H1 (cell line): ENCODE measurements at regions not wholly inside any gene's neighbourhood (a gene's known extent, or its start where the extent isn't known, plus 50 kb on each side); places are given as distances from the start of the nearest gene placed in this dataset.

Source experiments
- CTCF ChIA-PET: fragments of 300-600 bp; sonication (Branson Sonifier 250); formaldehyde crosslinking; loops from one replicate; lab custom pipeline; 2021; ENCODE audit not compliant: partially characterized antibody; lab: Charles Lee
- POLR2A ChIA-PET: fragments of 300-600 bp; sonication (Branson Sonifier 250); formaldehyde crosslinking; loops from one replicate; lab custom pipeline; 2021; ENCODE audit warnings: inconsistent platforms; ENCODE audit not compliant: partially characterized antibody; lab: Charles Lee
- DNase-seq, 2 experiments: peaks; one replicate each; pipeline versions ENCODE4 v3.0.0 to v3.0.0-alpha.2; 2010 to 2022; ENCODE audit warnings: low spot score in 2 of 2, low read depth in 1 of 2, mixed read lengths in 1 of 2
- FAIRE-seq: peaks from 2 replicates; lab custom pipeline; 2011; peaks lifted over from hg19 to GRCh38; lab: Jason Lieb, UNC
- H2AFZ ChIP-seq: 2 replicates; pipeline ENCODE4 v1.8.1; 2012; ENCODE audit warnings: low read length, inconsistent platforms
- H2AK5ac ChIP-seq: 2 replicates; pipeline ENCODE4 v1.6.1; 2013; ENCODE audit warnings: low read depth, low read length
- H2BK120ac ChIP-seq: replicated peaks from 2 replicates; pipeline ENCODE3; 2013; ENCODE audit warnings: low read depth, low read length, inconsistent platforms
- H2BK12ac ChIP-seq: 2 replicates; pipeline ENCODE4 v1.6.1; 2013; ENCODE audit warnings: low read depth, low read length
- H2BK15ac ChIP-seq: 2 replicates; pipeline ENCODE4 v1.6.1; 2013; ENCODE audit warnings: low read length
- H2BK20ac ChIP-seq: 2 replicates; pipeline ENCODE4 v1.6.1; 2013; ENCODE audit warnings: low read length
- H2BK5ac ChIP-seq: 2 replicates; pipeline ENCODE4 v1.6.1; 2013; ENCODE audit warnings: low read depth, low read length
- H3K14ac ChIP-seq: 2 replicates; pipeline ENCODE4 v1.6.1; 2013; ENCODE audit warnings: inconsistent platforms; ENCODE audit not compliant: insufficient read length
- H3K18ac ChIP-seq: 2 replicates; pipeline ENCODE4 v1.6.1; 2013; ENCODE audit warnings: low read length; ENCODE audit errors: extremely low read depth
- H3K23ac ChIP-seq: 2 replicates; pipeline ENCODE4 v1.6.1; 2013; ENCODE audit warnings: inconsistent platforms; ENCODE audit not compliant: insufficient read length
- H3K23me2 ChIP-seq: 2 replicates; pipeline ENCODE4 v1.6.1; 2013; ENCODE audit warnings: low read depth, low read length
- H3K27ac ChIP-seq: 2 replicates; pipeline ENCODE4 v1.6.1; 2011; ENCODE audit warnings: low read depth, low read length, inconsistent platforms
- H3K27me3 ChIP-seq, 4 experiments: replicated peaks in 1 of 4; 1 replicate in 1 of 4; 2 replicates in 3 of 4; pipeline versions ENCODE4 v1.6.1 to v1.8.1; 2011 to 2013; ENCODE audit warnings: low read length in 3 of 4, mild to moderate bottlenecking in 3 of 4, inconsistent platforms in 2 of 4, mixed read lengths in 2 of 4, moderate library complexity in 1 of 4; ENCODE audit not compliant: control insufficient read depth in 3 of 4, insufficient read depth in 3 of 4; ENCODE audit errors: extremely low read depth in 1 of 4
- H3K36me3 ChIP-seq, 4 experiments: 2 replicates each; pipeline versions ENCODE4 v1.6.1 to v1.8.1; 2011 to 2013; ENCODE audit warnings: mild to moderate bottlenecking in 4 of 4, low read length in 3 of 4, moderate library complexity in 2 of 4, control low read depth in 1 of 4, inconsistent platforms in 1 of 4; ENCODE audit not compliant: insufficient read depth in 4 of 4, control insufficient read depth in 2 of 4
- H3K4ac ChIP-seq: replicated peaks from 2 replicates; pipeline ENCODE3; 2013; ENCODE audit warnings: low read length, low read depth, mixed read lengths, inconsistent platforms; ENCODE audit not compliant: insufficient read length
- H3K4me1 ChIP-seq, 4 experiments: replicated peaks in 1 of 4; 1 replicate in 1 of 4; 2 replicates in 3 of 4; pipeline versions ENCODE4 v1.6.1 to v1.8.1; 2011 to 2013; ENCODE audit warnings: low read length in 3 of 4, inconsistent platforms in 2 of 4, mixed read lengths in 1 of 4; ENCODE audit not compliant: insufficient read depth in 4 of 4, control insufficient read depth in 3 of 4
- H3K4me2 ChIP-seq, 2 experiments: 2 replicates each; pipeline versions ENCODE4 v1.6.1 to v1.8.1; 2011 to 2013; ENCODE audit warnings: low read depth in 2 of 2, low read length in 2 of 2, control low read depth in 1 of 2, inconsistent platforms in 1 of 2, mild to moderate bottlenecking in 1 of 2; ENCODE audit not compliant: insufficient read depth in 1 of 2
- H3K4me3 ChIP-seq, 4 experiments: fragments of 200-600, 300-600 bp in 1 of 4; sonication (generic), shearing (Covaris generic), sonication (Bioruptor Twin) in 1 of 4; 2 replicates each; pipeline versions ENCODE4 v1.5.1 to v1.8.1; 2011 to 2016; ENCODE audit warnings: low read length in 4 of 4, low read depth in 3 of 4, control low read depth in 2 of 4, inconsistent platforms in 2 of 4, mild to moderate bottlenecking in 2 of 4, mixed read lengths in 1 of 4, moderate library complexity in 1 of 4; ENCODE audit not compliant: insufficient read depth in 2 of 4; ENCODE audit errors: extremely low read depth in 1 of 4
- H3K56ac ChIP-seq: replicated peaks from 2 replicates; pipeline ENCODE3; 2013; ENCODE audit warnings: low read depth, mild to moderate bottlenecking, mixed read lengths, low read length, inconsistent platforms; ENCODE audit not compliant: insufficient read length
- H3K79me1 ChIP-seq: 2 replicates; pipeline ENCODE4 v1.6.1; 2013; ENCODE audit warnings: low read depth, low read length, control low read depth
- H3K79me2 ChIP-seq, 2 experiments: 2 replicates each; pipeline versions ENCODE4 v1.6.1 to v1.8.1; 2012 to 2013; ENCODE audit warnings: low read length in 2 of 2, mild to moderate bottlenecking in 2 of 2, inconsistent platforms in 1 of 2; ENCODE audit not compliant: insufficient read depth in 2 of 2, control insufficient read depth in 1 of 2
- H3K9ac ChIP-seq, 4 experiments: replicated peaks in 1 of 4; 1 replicate in 1 of 4; 2 replicates in 3 of 4; pipeline versions ENCODE4 v1.6.1 to v1.8.1; 2011 to 2013; ENCODE audit warnings: low read depth in 3 of 4, low read length in 3 of 4, control low read depth in 2 of 4, mild to moderate bottlenecking in 2 of 4, moderate library complexity in 2 of 4, inconsistent platforms in 1 of 4; ENCODE audit errors: extremely low read depth in 1 of 4
- H3K9me3 ChIP-seq, 2 experiments: 2 replicates each; pipeline versions ENCODE4 v1.6.1 to v1.8.1; 2012 to 2013; ENCODE audit warnings: mild to moderate bottlenecking in 2 of 2, moderate library complexity in 2 of 2, control low read depth in 1 of 2, inconsistent platforms in 1 of 2, low read depth in 1 of 2, low read length in 1 of 2, mixed read lengths in 1 of 2; ENCODE audit not compliant: insufficient read depth in 2 of 2
- H4K20me1 ChIP-seq, 2 experiments: replicated peaks in 1 of 2; 2 replicates each; pipeline versions ENCODE3 to v1.8.1; 2011 to 2013; ENCODE audit warnings: inconsistent platforms in 2 of 2, low read length in 2 of 2, mild to moderate bottlenecking in 1 of 2; ENCODE audit not compliant: insufficient read depth in 2 of 2, control insufficient read depth in 1 of 2
- H4K5ac ChIP-seq: 2 replicates; pipeline ENCODE4 v1.6.1; 2013; ENCODE audit warnings: low read length, low read depth, mixed read lengths, inconsistent platforms; ENCODE audit not compliant: insufficient read length
- H4K8ac ChIP-seq: 2 replicates; pipeline ENCODE4 v1.8.0; 2013; ENCODE audit warnings: mild to moderate bottlenecking, moderate library complexity, low read length, inconsistent platforms; ENCODE audit not compliant: insufficient read depth; ENCODE audit errors: extremely low read depth
- H4K91ac ChIP-seq: replicated peaks from 2 replicates; pipeline ENCODE3; 2013; ENCODE audit warnings: low read length, mixed read lengths, inconsistent platforms; ENCODE audit not compliant: insufficient read length
- BCL11A ChIP-seq, 2 experiments: IDR thresholded peaks; one replicate each; pipeline ENCODE4 v1.6.1; 2011; ENCODE audit warnings: low read depth in 2 of 2, low read length in 2 of 2, mild to moderate bottlenecking in 2 of 2
- CEBPB ChIP-seq: IDR thresholded peaks from 2 replicates; pipeline ENCODE4 v1.6.1; 2012; ENCODE audit warnings: low read depth, low read length
- CHD2 ChIP-seq: IDR thresholded peaks from 2 replicates; pipeline ENCODE4 v1.6.1; 2012; ENCODE audit warnings: low read length, improper control_type of control experiment
- HDAC2 ChIP-seq, 2 experiments: fragments of 300-600 bp in 1 of 2; sonication (generic) in 1 of 2; IDR thresholded peaks; 2 replicates each; pipeline ENCODE4 v1.6.1; 2011 to 2012; ENCODE audit warnings: low read depth in 2 of 2, low read length in 2 of 2, mild to moderate bottlenecking in 2 of 2, moderate library complexity in 2 of 2, borderline replicate concordance in 1 of 2, inconsistent platforms in 1 of 2
- PHF8 ChIP-seq: fragments of 200-600 bp; sonication (generic); conservative IDR thresholded peaks from 2 replicates; pipeline ENCODE4 v1.7.1; 2012; ENCODE audit warnings: low read depth, mild to moderate bottlenecking, inconsistent platforms, low read length, moderate library complexity
- POU5F1 ChIP-seq: IDR thresholded peaks from 2 replicates; pipeline ENCODE4 v1.6.1; 2011; ENCODE audit warnings: low read depth, mild to moderate bottlenecking, low read length, moderate library complexity
- RAD21 ChIP-seq, 2 experiments: IDR thresholded peaks in 1 of 2; conservative IDR thresholded peaks in 1 of 2; 2 replicates each; pipeline ENCODE4 v1.6.1; 2011; ENCODE audit warnings: low read depth in 2 of 2, low read length in 2 of 2, improper control_type of control experiment in 1 of 2, inconsistent platforms in 1 of 2, mild to moderate bottlenecking in 1 of 2, moderate library complexity in 1 of 2
- RFX5 ChIP-seq: IDR thresholded peaks from 2 replicates; pipeline ENCODE4 v1.6.1; 2011; ENCODE audit warnings: low read depth, low read length, improper control_type of control experiment, borderline replicate concordance
- RNF2 ChIP-seq: fragments of 200-900, 300-1000 bp; sonication (generic); IDR thresholded peaks from 2 replicates; pipeline ENCODE4 v1.7.1; 2016; ENCODE audit warnings: borderline replicate concordance, low read depth, mild to moderate bottlenecking, antibody characterized with exemption, low read length; ENCODE audit not compliant: poor library complexity, severe bottlenecking; ENCODE audit errors: missing control alignments
- SP4 ChIP-seq: IDR thresholded peaks from 2 replicates; pipeline ENCODE4 v1.6.1; 2012; ENCODE audit warnings: low read length, inconsistent platforms
- whole genome bisulfite sequencing, 2 experiments: shearing (Covaris generic) in 1 of 2; methylation state at CpG; one replicate each; pipeline versions ENCODE4 v1.1.6 to v1.1.7; 2013 to 2015; ENCODE audit warnings: low lambda C conversion rate in 2 of 2, mixed read lengths in 2 of 2, inconsistent platforms in 1 of 2, low coverage in 1 of 2, missing lambda C conversion rate in 1 of 2; ENCODE audit not compliant: insufficient replicate concordance in 2 of 2, insufficient coverage in 1 of 2, insufficient read length in 1 of 2; ENCODE audit errors: extremely low coverage in 1 of 2, missing lambda C conversion rate in 1 of 2; 5-methylcytosine and 5-hydroxymethylcytosine counted together
- TF ChIP-seq, protein P1 (sequence below), 3 experiments: IDR thresholded peaks; 1 replicate in 2 of 3; 2 replicates in 1 of 3; pipeline versions ENCODE4 v1.5.1 to v1.6.1; 2011; ENCODE audit warnings: low read length in 3 of 3, mild to moderate bottlenecking in 3 of 3, inconsistent platforms in 2 of 3, low read depth in 1 of 3, moderate library complexity in 1 of 3; ENCODE audit not compliant: insufficient read depth in 1 of 3; ENCODE audit errors: control extremely low read depth in 1 of 3

DNA sequence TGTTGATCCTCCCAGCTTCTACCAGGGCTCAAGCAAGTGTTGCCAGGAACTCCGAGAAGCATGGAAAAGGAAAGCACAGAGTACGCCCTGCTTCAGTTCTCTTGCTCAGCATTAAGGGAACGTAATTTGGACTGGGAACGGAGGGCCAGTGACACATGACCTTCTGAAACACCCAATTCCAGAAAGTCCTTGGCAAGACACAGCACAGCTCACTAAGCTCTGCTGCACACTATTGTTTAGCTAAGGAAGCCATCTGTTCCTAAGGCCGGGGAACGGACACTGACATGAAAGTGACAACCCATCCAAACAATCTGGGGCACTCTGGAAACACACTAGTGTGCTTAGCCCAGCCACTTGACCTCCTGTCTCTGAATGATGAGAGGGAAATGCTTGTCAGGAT is 56.9 kb upstream of the NXT1 start:
- Histone ChIP-seq H3K4ac (no peak overlapping the region), H3K23me2 (no peaks in the 10 kb centered on the region; the same call in 1 of the 2 replicates), H2BK20ac (no peak overlapping the region), H3K27ac (no peak overlapping the region), H3K36me3 (no peaks in the 10 kb centered on the region), H3K79me2 (no peaks in the 10 kb centered on the region), H3K4me1 (peaks cover 0 to 5% (median 1%) of the 10 kb centered on the region in 4 experiments; a peak in 2 of 7 replicates), H2BK15ac (no peak overlapping the region), H2BK12ac (no peak overlapping the region), H4K5ac (no peak overlapping the region), H3K56ac (no peak overlapping the region), H2AK5ac (no peak overlapping the region), H3K79me1 (peaks cover 2% of the 10 kb centered on the region; the same call in 1 of the 2 replicates), H4K91ac (no peak overlapping the region), H2BK120ac (no peak overlapping the region), H4K8ac (no peak overlapping the region), H3K18ac (no peak overlapping the region), H3K4me3 (no peak overlapping the region), H2BK5ac (no peak overlapping the region), H2AFZ (no peak overlapping the region), H3K27me3 (no peaks in the 10 kb centered on the region), H4K20me1 (no peaks in the 10 kb centered on the region), H3K9ac (no peak overlapping the region), H3K14ac (no peak overlapping the region), H3K23ac (no peak overlapping the region), H3K4me2 (no peak overlapping the region), H3K9me3 (no peaks in the 10 kb centered on the region)
- WGBS, 2 experiments: 95% methylated on average over 6 of the region's 6 CpGs; no CpG with 5 or more reads in 1 of the 2 experiments
- ChIA-PET POLR2A (no interaction called here), CTCF (interaction anchor here (0.6 to 2.8 kb wide), 7 partner anchors 9 to 243 kb away, joined by 3 to 20 read pairs (median 3); no protein-coding TSS in a partner anchor)
- DNase-seq (no peak), FAIRE-seq (no peak)
- TF ChIP-seq RAD21 (IDR thresholded peaks at IDR 0.05 in 1 of 2, conservative IDR thresholded peaks at IDR 0.05 in 1 of 2; ENCODE audit: low read depth in 2 of 2, low read length in 2 of 2) (no peak), RFX5 (no peak), POU5F1 (no peak), SP4 (no peak), RNF2 (no peak), HDAC2 (IDR thresholded peaks at IDR 0.05; ENCODE audit: borderline replicate concordance in 1 of 2, low read depth in 2 of 2, low read length in 2 of 2) (no peak), CHD2 (no peak), BCL11A (IDR thresholded peaks at IDR 0.05; ENCODE audit: low read depth in 2 of 2, low read length in 2 of 2) (no peak), CEBPB (no peak), PHF8 (no peak)
- TF ChIP-seq, protein P1, sequence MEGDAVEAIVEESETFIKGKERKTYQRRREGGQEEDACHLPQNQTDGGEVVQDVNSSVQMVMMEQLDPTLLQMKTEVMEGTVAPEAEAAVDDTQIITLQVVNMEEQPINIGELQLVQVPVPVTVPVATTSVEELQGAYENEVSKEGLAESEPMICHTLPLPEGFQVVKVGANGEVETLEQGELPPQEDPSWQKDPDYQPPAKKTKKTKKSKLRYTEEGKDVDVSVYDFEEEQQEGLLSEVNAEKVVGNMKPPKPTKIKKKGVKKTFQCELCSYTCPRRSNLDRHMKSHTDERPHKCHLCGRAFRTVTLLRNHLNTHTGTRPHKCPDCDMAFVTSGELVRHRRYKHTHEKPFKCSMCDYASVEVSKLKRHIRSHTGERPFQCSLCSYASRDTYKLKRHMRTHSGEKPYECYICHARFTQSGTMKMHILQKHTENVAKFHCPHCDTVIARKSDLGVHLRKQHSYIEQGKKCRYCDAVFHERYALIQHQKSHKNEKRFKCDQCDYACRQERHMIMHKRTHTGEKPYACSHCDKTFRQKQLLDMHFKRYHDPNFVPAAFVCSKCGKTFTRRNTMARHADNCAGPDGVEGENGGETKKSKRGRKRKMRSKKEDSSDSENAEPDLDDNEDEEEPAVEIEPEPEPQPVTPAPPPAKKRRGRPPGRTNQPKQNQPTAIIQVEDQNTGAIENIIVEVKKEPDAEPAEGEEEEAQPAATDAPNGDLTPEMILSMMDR (IDR thresholded peaks at IDR 0.05; ENCODE audit: control extremely low read depth in 1 of 3, insufficient read depth in 1 of 3, low read depth in 1 of 3, low read length in 3 of 3): no peak
